Activated naive CD8-positive, alpha-beta T cell treated with anti-CD3 and anti-CD28 coated beads, Interleukin-2, amount 10 ng/mL, durations not matched to agents 7 days and 5 days (primary cell): ENCODE measurements at regions not wholly inside any gene's neighbourhood (a gene's known extent, or its start where the extent isn't known, plus 50 kb on each side); places are given as distances from the start of the nearest gene placed in this dataset.

Experiments used
- ATAC-seq: fragments of 150-1000 bp; cut with Tn5 transposase; one replicate; pipeline ENCODE4 v1.10.0; 2021; ENCODE audit warnings: low read depth, moderate library complexity
- POLR2A ChIA-PET: fragments of 350-600 bp; sonication (Branson Sonifier 250); formaldehyde crosslinking; loops from one replicate; lab custom pipeline; 2021; ENCODE audit warnings: antibody characterized with exemption; lab: Charles Lee
- DNase-seq: peaks from one replicate; pipeline ENCODE4 v3.0.0; 2021
- H3K27ac Mint-ChIP-seq: one replicate; pipeline ENCODE4 v1.8.0; 2022; ENCODE audit warnings: mild to moderate bottlenecking, mixed read lengths
- H3K27me3 Mint-ChIP-seq: one replicate; pipeline ENCODE4 v1.8.0; 2022; ENCODE audit warnings: mild to moderate bottlenecking, moderate library complexity, mixed read lengths
- H3K36me3 Mint-ChIP-seq: one replicate; pipeline ENCODE4 v1.8.0; 2021; ENCODE audit warnings: mild to moderate bottlenecking, mixed read lengths
- H3K4me1 Mint-ChIP-seq: one replicate; pipeline ENCODE4 v1.8.0; 2021; ENCODE audit warnings: mixed read lengths
- H3K4me3 Mint-ChIP-seq: one replicate; pipeline ENCODE4 v1.8.0; 2022; ENCODE audit warnings: mild to moderate bottlenecking, moderate library complexity, mixed read lengths
- H3K9me3 Mint-ChIP-seq: one replicate; pipeline ENCODE4 v1.8.0; 2021; ENCODE audit warnings: mixed read lengths

GRCh38 chr5:3412146-3412545 is 183.5 kb upstream of the IRX1 start:
- Mint-ChIP-seq H3K36me3 (no peaks in the 10 kb centered on the region), H3K9me3 (peaks cover 3% of the 10 kb centered on the region), H3K4me3 (peak overlapping the region; percentile 29), H3K4me1 (no peaks in the 10 kb centered on the region), H3K27ac (no peak overlapping the region), H3K27me3 (no peaks in the 10 kb centered on the region)
- ATAC-seq, result no peak
- DNase-seq, result no peak
- POLR2A ChIA-PET, result interaction anchor here (0.6 kb wide), 1 partner anchor 1076 kb away, joined by 3 read pairs; no protein-coding TSS in a partner anchor

DNA sequence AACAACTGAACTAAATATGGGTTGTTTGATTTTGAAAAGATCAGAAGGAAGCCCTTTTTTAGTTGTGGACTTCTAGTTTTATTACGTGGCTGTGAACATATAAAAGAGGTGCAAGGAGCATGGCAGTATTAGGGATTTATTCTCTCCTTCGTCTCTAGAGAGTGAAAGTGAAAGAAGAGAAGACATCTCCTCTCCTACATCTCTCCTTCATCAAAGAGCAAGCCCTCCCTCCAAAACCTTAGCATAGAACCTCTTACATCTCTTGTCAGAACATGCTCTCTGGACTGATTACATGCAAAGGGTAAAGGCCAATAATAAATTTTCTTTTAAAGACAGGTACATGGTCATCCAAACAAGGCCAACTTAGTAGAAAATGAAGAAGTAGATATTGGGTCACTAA is 184.3 kb upstream of the IRX1 start:
- ATAC-seq, result no peak
- no peak for DNase-seq
- POLR2A ChIA-PET, result no interaction called here
- Mint-ChIP-seq H3K4me3 (no peak overlapping the region), H3K27ac (no peak overlapping the region), H3K9me3 (peaks cover 6% of the 10 kb centered on the region), H3K36me3 (no peaks in the 10 kb centered on the region), H3K4me1 (no peaks in the 10 kb centered on the region), H3K27me3 (no peaks in the 10 kb centered on the region)

DNA sequence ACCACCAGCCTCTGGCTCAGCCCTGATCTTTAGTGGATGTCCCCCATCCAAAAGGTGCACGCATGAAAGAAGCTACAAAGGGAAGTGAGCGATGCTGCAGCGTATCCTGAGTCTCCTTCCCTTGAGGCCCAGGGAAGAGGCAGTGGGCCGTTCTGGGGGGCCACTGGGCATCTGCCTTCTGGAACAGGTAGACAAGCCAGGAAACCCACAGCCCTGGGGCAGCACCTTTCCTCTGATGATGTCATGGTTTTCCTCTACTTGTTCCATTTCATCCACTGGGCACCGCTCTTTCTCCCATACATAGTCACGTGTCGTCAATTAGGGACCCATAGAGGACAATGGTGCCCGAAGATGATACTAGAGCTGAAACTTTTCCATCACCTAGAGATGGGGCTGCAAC is 194.0 kb upstream of the IRX1 start:
- Mint-ChIP-seq H3K27ac (no peak overlapping the region), H3K27me3 (no peaks in the 10 kb centered on the region), H3K9me3 (peaks cover 7% of the 10 kb centered on the region), H3K36me3 (no peaks in the 10 kb centered on the region), H3K4me1 (no peaks in the 10 kb centered on the region), H3K4me3 (no peak overlapping the region)
- POLR2A ChIA-PET, result no interaction called here
- ATAC-seq (no peak), DNase-seq (no peak)

DNA sequence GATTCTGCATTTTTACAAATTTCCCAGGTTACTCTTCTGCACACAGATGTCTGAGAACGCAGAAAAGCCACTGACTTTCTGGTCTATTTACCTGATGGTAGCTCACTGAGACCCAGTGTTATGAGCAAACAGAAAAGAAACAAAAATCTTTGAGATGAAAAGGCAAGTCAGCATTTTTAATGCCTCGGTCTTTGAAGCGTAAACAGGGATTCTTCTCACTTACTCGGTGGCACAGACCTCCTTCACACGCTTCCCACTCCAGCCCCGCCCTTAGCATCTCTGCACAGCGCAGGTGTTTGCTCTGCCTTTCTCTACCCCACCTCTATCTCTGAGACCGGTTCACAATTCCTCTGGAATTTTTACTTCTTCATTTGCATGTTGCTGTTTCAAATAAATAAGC is 195.0 kb upstream of the IRX1 start:
- H3K4me3 Mint-ChIP-seq, result no peak overlapping the region
- peaks cover 7% of the 10 kb centered on the region for H3K9me3 Mint-ChIP-seq
- POLR2A ChIA-PET, result no interaction called here
- ATAC-seq, result no peak
- H3K4me1 Mint-ChIP-seq, result no peaks in the 10 kb centered on the region
- H3K36me3 Mint-ChIP-seq, result no peaks in the 10 kb centered on the region
- no peak overlapping the region for H3K27ac Mint-ChIP-seq
- DNase-seq, result no peak
- H3K27me3 Mint-ChIP-seq, result no peaks in the 10 kb centered on the region

DNA sequence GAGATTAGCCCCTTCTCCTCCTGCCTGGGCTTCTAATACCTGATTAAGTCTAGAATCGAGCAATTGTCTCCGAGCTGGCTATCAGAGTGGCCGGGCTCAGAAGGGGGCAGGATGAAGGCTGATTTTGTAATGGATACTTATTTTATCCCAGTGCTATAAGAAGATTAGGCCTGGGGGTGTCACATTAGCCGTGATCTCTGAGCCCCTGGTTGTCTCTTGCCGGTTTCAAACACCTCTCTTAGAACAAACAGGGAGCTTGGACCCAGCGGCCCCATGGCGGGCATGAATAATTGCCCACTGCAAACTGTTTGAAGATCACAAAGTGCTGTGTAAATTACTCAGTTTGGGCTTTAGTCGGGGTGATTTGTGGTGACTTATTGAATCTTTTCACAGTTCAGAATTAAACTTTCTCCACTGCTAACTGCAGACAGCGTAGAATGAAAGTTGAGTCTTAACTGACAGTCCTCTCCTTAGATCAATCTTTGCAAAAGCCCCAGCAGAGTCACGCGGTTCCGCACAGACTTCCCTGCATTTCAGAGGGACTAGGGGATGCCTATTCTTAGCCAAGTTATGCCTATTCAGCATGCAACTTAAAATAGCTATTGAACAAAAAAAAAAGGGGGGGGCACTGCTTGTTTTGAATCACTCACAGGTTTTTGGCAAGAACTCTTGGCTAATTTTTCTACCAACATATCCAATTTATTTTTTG is 200.6 kb upstream of the IRX1 start:
- ATAC-seq, result no peak
- POLR2A ChIA-PET, result no interaction called here
- Mint-ChIP-seq H3K27ac (no peak overlapping the region), H3K27me3 (no peaks in the 10 kb centered on the region), H3K36me3 (no peaks in the 10 kb centered on the region), H3K4me1 (no peaks in the 10 kb centered on the region), H3K9me3 (peaks cover 7% of the 10 kb centered on the region), H3K4me3 (no peak overlapping the region)
- no peak for DNase-seq

DNA sequence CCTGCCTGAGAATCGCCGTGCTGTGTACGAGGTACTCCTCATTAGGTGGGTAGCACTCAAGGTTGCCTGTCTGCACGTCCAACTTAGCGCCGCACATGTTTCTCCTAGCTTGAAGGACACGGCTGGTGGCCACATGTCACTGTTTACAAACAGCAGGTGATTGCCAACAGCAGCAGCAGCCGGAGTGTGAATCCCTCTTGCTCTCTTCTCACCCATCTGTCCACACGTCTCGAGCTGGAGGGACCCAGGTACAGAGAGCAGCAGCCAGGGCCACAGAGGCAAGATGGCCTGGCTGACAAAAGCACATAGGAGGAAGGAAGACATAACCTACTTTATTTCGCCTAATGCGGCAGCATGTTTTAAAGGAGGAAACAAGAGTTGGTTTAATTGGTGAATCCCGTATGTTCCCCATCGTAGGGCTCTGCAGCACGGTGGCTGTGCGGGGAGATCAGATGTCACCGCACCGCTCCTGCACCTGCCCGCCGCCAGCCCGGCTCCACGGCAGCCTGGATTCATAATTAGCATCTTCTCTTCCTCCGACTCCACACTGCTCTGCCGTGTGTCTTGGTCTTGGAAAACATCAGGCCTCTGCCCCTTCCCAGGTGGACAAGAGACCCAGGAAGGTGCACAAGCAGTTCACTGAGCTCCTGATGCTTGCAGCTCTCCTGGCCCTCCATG is 201.6 kb upstream of the IRX1 start:
- no peaks in the 10 kb centered on the region for H3K36me3 Mint-ChIP-seq
- H3K9me3 Mint-ChIP-seq, result no peaks in the 10 kb centered on the region
- no peaks in the 10 kb centered on the region for H3K4me1 Mint-ChIP-seq
- POLR2A ChIA-PET, result no interaction called here
- H3K27me3 Mint-ChIP-seq, result no peaks in the 10 kb centered on the region
- DNase-seq (no peak), ATAC-seq (no peak)
- no peak overlapping the region for H3K4me3 Mint-ChIP-seq
- H3K27ac Mint-ChIP-seq, result no peak overlapping the region

DNA sequence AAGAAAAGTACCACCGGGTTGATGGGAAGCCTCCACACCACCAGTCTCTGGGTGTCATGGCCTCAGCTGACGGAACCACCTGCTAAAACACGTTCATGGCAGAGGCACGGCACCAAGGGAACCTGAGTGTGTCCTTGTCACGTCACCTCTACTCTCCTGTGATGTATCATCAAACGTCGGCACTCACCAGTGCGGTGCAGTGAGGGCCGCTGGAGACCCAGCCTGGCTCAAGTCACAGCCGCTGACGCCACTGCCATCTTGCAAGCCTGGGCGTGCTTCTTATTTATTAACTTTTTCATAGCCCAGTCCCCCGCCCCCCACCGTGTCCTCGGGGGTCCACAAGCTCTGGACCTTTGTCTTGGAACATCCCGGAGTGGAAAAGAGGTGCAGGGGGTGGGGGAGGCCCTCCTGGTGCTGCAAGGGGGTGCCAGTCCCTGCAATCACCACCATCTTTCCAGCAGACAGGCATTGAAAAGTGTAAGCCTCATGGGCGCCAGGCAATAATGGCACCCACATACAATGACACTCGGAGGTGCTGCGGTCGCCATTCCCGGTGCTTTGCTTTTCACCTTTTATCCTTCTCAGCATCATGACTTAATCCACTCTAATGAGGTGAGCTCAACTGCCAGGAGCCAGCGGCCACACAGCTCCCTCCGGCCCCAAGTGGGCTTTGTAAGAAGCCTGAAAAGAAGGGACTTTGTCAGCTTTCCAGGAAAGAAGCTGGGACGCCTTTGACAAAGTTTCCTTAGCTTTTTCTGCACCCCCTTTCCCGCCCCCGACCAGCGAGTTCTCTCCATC is 202.3 kb upstream of the IRX1 start:
- DNase-seq (no peak), ATAC-seq (no peak)
- Mint-ChIP-seq H3K27ac (no peak overlapping the region), H3K9me3 (no peaks in the 10 kb centered on the region), H3K4me3 (no peak overlapping the region), H3K4me1 (no peaks in the 10 kb centered on the region), H3K27me3 (no peaks in the 10 kb centered on the region), H3K36me3 (no peaks in the 10 kb centered on the region)
- POLR2A ChIA-PET, result no interaction called here

DNA sequence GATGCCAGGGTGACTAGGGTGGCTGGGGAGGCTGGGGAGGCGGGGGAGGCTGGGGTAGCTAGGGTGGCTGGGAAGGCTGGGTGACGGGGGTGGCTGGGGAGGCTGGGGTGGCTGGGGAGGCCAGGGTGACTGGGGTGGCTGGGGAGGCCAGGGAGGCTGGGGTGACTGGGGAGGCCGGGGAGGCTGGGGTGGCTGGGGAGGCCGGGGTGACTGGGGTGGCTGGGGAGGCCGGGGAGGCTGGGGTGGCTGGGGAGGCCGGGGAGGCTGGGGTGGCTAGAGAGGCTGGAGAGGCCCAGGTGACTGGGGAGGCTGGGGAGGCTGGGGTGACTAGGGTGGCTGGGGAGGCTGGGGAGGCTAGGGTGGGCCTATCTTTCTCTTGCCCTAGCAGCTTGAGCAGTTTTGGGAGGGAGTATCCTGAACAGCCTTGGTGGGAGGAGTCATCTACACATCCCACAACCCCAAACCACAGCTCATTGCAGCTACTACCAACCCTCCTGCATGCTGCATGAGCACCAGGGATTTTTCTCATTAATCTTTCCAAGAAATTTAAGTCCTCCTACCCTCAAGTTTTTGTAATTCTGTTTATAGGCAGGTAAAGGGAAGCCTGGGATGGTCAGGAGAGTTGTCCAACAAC is 203.2 kb upstream of the IRX1 start:
- H3K27ac Mint-ChIP-seq, result no peak overlapping the region
- ATAC-seq, result no peak
- no peaks in the 10 kb centered on the region for H3K4me1 Mint-ChIP-seq
- no peaks in the 10 kb centered on the region for H3K36me3 Mint-ChIP-seq
- DNase-seq, result no peak
- no peaks in the 10 kb centered on the region for H3K9me3 Mint-ChIP-seq
- H3K4me3 Mint-ChIP-seq, result no peak overlapping the region
- no peaks in the 10 kb centered on the region for H3K27me3 Mint-ChIP-seq
- POLR2A ChIA-PET, result no interaction called here

DNA sequence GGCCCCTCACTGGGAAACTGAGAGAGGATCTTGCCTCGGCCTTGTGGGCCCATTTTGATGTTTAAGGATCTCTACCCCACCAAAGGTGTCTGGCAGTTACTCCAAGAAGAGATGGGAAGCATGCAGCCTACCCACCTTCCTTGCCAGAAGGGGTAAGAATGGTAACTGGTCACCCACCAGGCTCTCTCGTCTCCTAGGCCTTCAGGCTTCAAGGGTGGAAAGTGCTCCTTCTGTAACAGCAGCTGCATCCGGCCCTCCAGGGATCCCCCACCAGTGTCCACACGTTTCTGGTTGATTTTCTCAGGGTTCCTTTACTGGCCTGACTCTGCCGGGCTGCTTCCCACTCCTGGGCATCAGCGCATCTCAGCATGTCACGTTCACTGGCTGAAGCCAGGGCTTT is 204.4 kb upstream of the IRX1 start:
- Mint-ChIP-seq H3K36me3 (no peaks in the 10 kb centered on the region), H3K9me3 (no peaks in the 10 kb centered on the region), H3K4me1 (no peaks in the 10 kb centered on the region), H3K27me3 (no peaks in the 10 kb centered on the region), H3K4me3 (no peak overlapping the region), H3K27ac (no peak overlapping the region)
- POLR2A ChIA-PET, result no interaction called here
- DNase-seq, result no peak
- no peak for ATAC-seq

- no peaks in the 10 kb centered on the region for H3K4me1 Mint-ChIP-seq
- ATAC-seq (no peak), DNase-seq (no peak)
- H3K36me3 Mint-ChIP-seq, result no peaks in the 10 kb centered on the region
- peaks cover 2% of the 10 kb centered on the region for H3K9me3 Mint-ChIP-seq
- H3K27me3 Mint-ChIP-seq, result no peaks in the 10 kb centered on the region
- H3K4me3 Mint-ChIP-seq, result no peak overlapping the region
- no peak overlapping the region for H3K27ac Mint-ChIP-seq
- POLR2A ChIA-PET, result no interaction called here
Measured at GRCh38 chr5:3389471-3390026, 206.1 kb upstream of the IRX1 start.

GRCh38 chr5:3386637-3387036 is 209.0 kb upstream of the IRX1 start:
- POLR2A ChIA-PET, result no interaction called here
- H3K27ac Mint-ChIP-seq, result no peak overlapping the region
- H3K27me3 Mint-ChIP-seq, result no peaks in the 10 kb centered on the region
- peaks cover 8% of the 10 kb centered on the region for H3K9me3 Mint-ChIP-seq
- ATAC-seq, result no peak
- no peak for DNase-seq
- H3K4me3 Mint-ChIP-seq, result no peak overlapping the region
- no peaks in the 10 kb centered on the region for H3K4me1 Mint-ChIP-seq
- no peaks in the 10 kb centered on the region for H3K36me3 Mint-ChIP-seq

DNA sequence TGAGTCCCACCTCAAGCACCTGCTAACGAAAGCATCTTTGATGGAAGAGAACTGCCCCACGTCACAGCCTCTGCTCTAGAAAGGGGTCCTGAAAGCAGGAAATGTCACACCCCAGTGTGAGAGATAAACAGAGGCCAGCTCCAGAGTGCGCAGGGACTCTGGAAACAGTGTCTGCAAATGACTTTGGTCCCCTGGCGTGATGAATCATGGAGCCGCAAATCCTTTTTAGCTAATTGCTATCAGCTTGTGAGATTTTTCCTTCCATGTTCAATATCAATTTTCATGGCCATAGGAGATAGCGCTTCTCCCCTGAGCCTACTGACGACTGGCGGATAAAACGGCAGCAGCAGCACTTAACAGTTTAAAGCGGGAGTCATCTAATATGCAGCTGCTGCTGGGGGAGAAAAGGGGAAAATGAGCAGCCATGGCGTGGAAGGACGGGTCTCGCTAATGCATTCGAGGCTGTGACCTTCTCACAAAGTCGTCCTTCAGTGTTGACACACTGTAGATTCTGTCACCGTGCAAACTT is 209.6 kb upstream of the IRX1 start:
- Mint-ChIP-seq H3K4me3 (no peak overlapping the region), H3K27ac (no peak overlapping the region), H3K36me3 (no peaks in the 10 kb centered on the region), H3K27me3 (no peaks in the 10 kb centered on the region), H3K4me1 (no peaks in the 10 kb centered on the region), H3K9me3 (peaks cover 8% of the 10 kb centered on the region)
- no peak for ATAC-seq
- no peak for DNase-seq
- POLR2A ChIA-PET, result no interaction called here

DNA sequence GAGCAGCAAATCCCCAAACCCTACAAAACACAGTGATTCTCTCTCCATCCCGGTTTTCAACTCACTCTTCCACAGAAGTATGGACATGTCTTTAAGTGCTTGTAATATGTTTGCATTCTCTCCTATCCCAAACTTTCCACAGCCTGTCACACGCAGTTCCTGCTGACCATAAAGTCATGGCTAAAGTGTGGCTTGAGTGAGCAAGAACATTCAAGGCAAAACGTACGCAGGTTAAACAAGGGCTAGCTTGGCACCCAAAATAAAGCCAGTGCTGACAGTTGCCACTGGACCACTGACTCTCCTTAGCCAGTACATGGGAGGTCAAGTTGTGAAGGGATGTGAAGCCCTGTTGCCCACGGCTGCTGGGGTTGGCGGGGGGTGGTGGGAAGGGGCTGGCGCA is 211.1 kb upstream of the IRX1 start:
- peaks cover 8% of the 10 kb centered on the region for H3K9me3 Mint-ChIP-seq
- H3K4me3 Mint-ChIP-seq, result no peak overlapping the region
- ATAC-seq (no peak), DNase-seq (no peak)
- H3K27ac Mint-ChIP-seq, result no peak overlapping the region
- POLR2A ChIA-PET, result no interaction called here
- no peaks in the 10 kb centered on the region for H3K36me3 Mint-ChIP-seq
- no peaks in the 10 kb centered on the region for H3K4me1 Mint-ChIP-seq
- H3K27me3 Mint-ChIP-seq, result no peaks in the 10 kb centered on the region
